Activated CD8-positive, alpha-beta memory T cell treated with anti-CD3 and anti-CD28 coated beads for 48 hours (primary cell): ENCODE measurements at regions not wholly inside any gene's neighbourhood (a gene's known extent, or its start where the extent isn't known, plus 50 kb on each side); places are given as distances from the start of the nearest gene placed in this dataset.

Source experiments
- DNase-seq, 3 experiments: peaks; one replicate each; pipeline ENCODE4 v3.0.0-alpha.2; 2020; ENCODE audit warnings: low read depth in 2 of 3, low spot score in 2 of 3

GRCh38 chr19:31402529-31403316 lies 53.5 kb upstream of the TSHZ3 start:
- DNase-seq = no peak

GRCh38 chr19:31406106-31406505 lies 56.9 kb upstream of the TSHZ3 start:
- DNase-seq = no peak

GRCh38 chr19:31408460-31409124 lies 59.4 kb upstream of the TSHZ3 start:
- DNase-seq = no peak

GRCh38 chr19:31413353-31413752 lies 64.1 kb upstream of the TSHZ3 start:
- no peak for DNase-seq

- DNase-seq = no peak
Measured at GRCh38 chr19:31415322-31415721, 66.1 kb upstream of the TSHZ3 start.

- no peak for DNase-seq
Measured at GRCh38 chr19:31416548-31416947, 67.3 kb upstream of the TSHZ3 start.

- DNase-seq = no peak
Measured at GRCh38 chr19:31418055-31418454, 68.8 kb upstream of the TSHZ3 start.

GRCh38 chr19:31418692-31419430 lies 69.6 kb upstream of the TSHZ3 start:
- DNase-seq = no peak

GRCh38 chr19:31419871-31420445 lies 70.7 kb upstream of the TSHZ3 start:
- no peak for DNase-seq

- no peak for DNase-seq
Measured at GRCh38 chr19:31421082-31421481, 71.8 kb upstream of the TSHZ3 start.

GRCh38 chr19:31421856-31422255 lies 72.6 kb upstream of the TSHZ3 start:
- no peak for DNase-seq

GRCh38 chr19:31423896-31424295 lies 74.7 kb upstream of the TSHZ3 start:
- DNase-seq = no peak

- no peak for DNase-seq
Measured at GRCh38 chr19:31424861-31425620, 75.8 kb upstream of the TSHZ3 start.

GRCh38 chr19:31427857-31428256 lies 78.6 kb upstream of the TSHZ3 start:
- DNase-seq = no peak

GRCh38 chr19:31430381-31430780 lies 81.1 kb upstream of the TSHZ3 start:
- no peak for DNase-seq

GRCh38 chr19:31432201-31432810 lies 83.1 kb upstream of the TSHZ3 start:
- DNase-seq = no peak

- DNase-seq = no peak
Measured at GRCh38 chr19:31436121-31436776, 87.0 kb upstream of the TSHZ3 start.

- DNase-seq = no peak
Measured at GRCh38 chr19:31438401-31439269, 89.4 kb upstream of the TSHZ3 start.

GRCh38 chr19:31439270-31439573 lies 90.0 kb upstream of the TSHZ3 start:
- DNase-seq = no peak
